Hepatocyte (in vitro differentiated cells): ENCODE measurements at regions not wholly inside any gene's neighbourhood (a gene's known extent, or its start where the extent isn't known, plus 50 kb on each side); places are given as distances from the start of the nearest gene placed in this dataset.

ENCODE experiments used
- DNase-seq: peaks from one replicate; pipeline ENCODE4 v3.0.0-alpha.2; 2016; ENCODE audit warnings: low spot score
- H2AFZ ChIP-seq: fragments of 200-600 bp; sonication (generic); 2 replicates; pipeline ENCODE4 v1.6.0; 2016; ENCODE audit warnings: antibody characterized with exemption, mild to moderate bottlenecking
- H3K27ac ChIP-seq: fragments of 200-600 bp; sonication (generic); 2 replicates; pipeline ENCODE4 v1.5.1; 2016; ENCODE audit warnings: mild to moderate bottlenecking
- H3K27me3 ChIP-seq: fragments of 200-600 bp; sonication (generic); 2 replicates; pipeline ENCODE4 v1.6.1; 2016
- H3K36me3 ChIP-seq: fragments of 200-600 bp; sonication (generic); replicated peaks from 2 replicates; pipeline ENCODE4 v1.5.1; 2016; ENCODE audit warnings: low read depth; ENCODE audit not compliant: insufficient read depth
- H3K4me1 ChIP-seq: fragments of 200-600 bp; sonication (generic); 2 replicates; pipeline ENCODE4 v1.5.1; 2016; ENCODE audit warnings: mild to moderate bottlenecking, moderate library complexity; ENCODE audit not compliant: insufficient read depth
- H3K4me2 ChIP-seq: fragments of 200-600 bp; sonication (generic); 2 replicates; pipeline ENCODE4 v1.6.0; 2016
- H3K4me3 ChIP-seq: fragments of 200-600 bp; sonication (generic); 2 replicates; pipeline ENCODE4 v1.5.1; 2016; ENCODE audit warnings: mild to moderate bottlenecking
- H3K79me2 ChIP-seq: fragments of 200-600 bp; sonication (generic); 2 replicates; pipeline ENCODE4 v1.6.0; 2017; ENCODE audit warnings: mild to moderate bottlenecking
- H3K9me2 ChIP-seq: fragments of 200-600 bp; sonication (generic); replicated peaks from 2 replicates; pipeline ENCODE4 v1.6.0; 2017; ENCODE audit warnings: mild to moderate bottlenecking; ENCODE audit not compliant: insufficient read depth
- H3K9me3 ChIP-seq: fragments of 200-600 bp; sonication (generic); 2 replicates; pipeline ENCODE4 v1.5.1; 2016; ENCODE audit warnings: low read depth, mild to moderate bottlenecking
- H4K20me1 ChIP-seq: fragments of 200-600 bp; sonication (generic); 2 replicates; pipeline ENCODE4 v1.6.0; 2016; ENCODE audit warnings: mild to moderate bottlenecking; ENCODE audit not compliant: insufficient read depth, poor library complexity, severe bottlenecking
- EZH2 ChIP-seq: fragments of 200-600 bp; sonication (generic); IDR thresholded peaks from 2 replicates; pipeline ENCODE4 v1.6.1; 2016; ENCODE audit warnings: antibody characterized with exemption, mild to moderate bottlenecking, borderline replicate concordance
- EZH2phosphoT487 ChIP-seq: fragments of 200-600 bp; sonication (generic); IDR thresholded peaks from one replicate; pipeline ENCODE4 v1.6.1; 2018; ENCODE audit warnings: antibody characterized with exemption, mild to moderate bottlenecking, low read depth, moderate library complexity; ENCODE audit not compliant: unreplicated experiment, severe bottlenecking
- WGBS: methylation state at CpG from one replicate; pipeline ENCODE4 v1.1.6; 2016; ENCODE audit warnings: low lambda C conversion rate; ENCODE audit errors: missing lambda C conversion rate; 5-methylcytosine and 5-hydroxymethylcytosine counted together
- TF ChIP-seq, protein P1 (sequence below): fragments of 200-600 bp; sonication (generic); IDR thresholded peaks from 2 replicates; pipeline ENCODE4 v1.5.1; 2016; ENCODE audit warnings: antibody characterized with exemption, mild to moderate bottlenecking; ENCODE audit not compliant: poor library complexity

GRCh38 chr2:49811502-49811901 lies 657.2 kb upstream of the FSHR start:
- H3K9me2 ChIP-seq = no peaks in the 10 kb centered on the region
- 96% methylated on average over 4 of the region's 4 CpGs for WGBS
- H3K4me3 ChIP-seq = no peak overlapping the region

DNA sequence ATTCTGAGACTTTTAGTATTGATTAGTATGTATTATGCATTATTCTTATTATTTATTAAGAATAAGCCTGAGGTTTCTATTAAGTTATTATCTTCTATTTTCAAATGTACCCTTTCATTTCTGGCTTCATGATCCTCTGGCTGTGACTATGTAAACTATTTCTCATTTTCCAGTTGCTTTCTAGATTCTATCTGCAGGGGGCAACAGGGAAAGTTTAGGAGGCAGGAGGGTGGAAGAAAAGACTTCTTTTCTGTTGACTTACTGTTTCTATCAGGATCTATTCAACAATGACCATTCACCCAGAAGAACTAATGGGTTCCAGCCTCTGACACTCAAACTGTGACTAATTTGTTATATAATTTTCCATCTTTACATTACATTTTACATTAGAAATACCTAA lies 653.4 kb upstream of the FSHR start:
- Histone ChIP-seq H4K20me1 (no peaks in the 10 kb centered on the region), H3K9me2 (no peaks in the 10 kb centered on the region), H3K4me1 (no peaks in the 10 kb centered on the region), H3K9me3 (no peaks in the 10 kb centered on the region), H3K79me2 (no peaks in the 10 kb centered on the region), H2AFZ (no peak overlapping the region), H3K27me3 (no peaks in the 10 kb centered on the region), H3K4me2 (no peak overlapping the region), H3K27ac (no peak overlapping the region), H3K36me3 (no peaks in the 10 kb centered on the region), H3K4me3 (no peak overlapping the region)
- no peak for DNase-seq
- no peak for TF ChIP-seq EZH2phosphoT487
- TF ChIP-seq, protein P1, sequence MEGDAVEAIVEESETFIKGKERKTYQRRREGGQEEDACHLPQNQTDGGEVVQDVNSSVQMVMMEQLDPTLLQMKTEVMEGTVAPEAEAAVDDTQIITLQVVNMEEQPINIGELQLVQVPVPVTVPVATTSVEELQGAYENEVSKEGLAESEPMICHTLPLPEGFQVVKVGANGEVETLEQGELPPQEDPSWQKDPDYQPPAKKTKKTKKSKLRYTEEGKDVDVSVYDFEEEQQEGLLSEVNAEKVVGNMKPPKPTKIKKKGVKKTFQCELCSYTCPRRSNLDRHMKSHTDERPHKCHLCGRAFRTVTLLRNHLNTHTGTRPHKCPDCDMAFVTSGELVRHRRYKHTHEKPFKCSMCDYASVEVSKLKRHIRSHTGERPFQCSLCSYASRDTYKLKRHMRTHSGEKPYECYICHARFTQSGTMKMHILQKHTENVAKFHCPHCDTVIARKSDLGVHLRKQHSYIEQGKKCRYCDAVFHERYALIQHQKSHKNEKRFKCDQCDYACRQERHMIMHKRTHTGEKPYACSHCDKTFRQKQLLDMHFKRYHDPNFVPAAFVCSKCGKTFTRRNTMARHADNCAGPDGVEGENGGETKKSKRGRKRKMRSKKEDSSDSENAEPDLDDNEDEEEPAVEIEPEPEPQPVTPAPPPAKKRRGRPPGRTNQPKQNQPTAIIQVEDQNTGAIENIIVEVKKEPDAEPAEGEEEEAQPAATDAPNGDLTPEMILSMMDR = no peak
- no peak for TF ChIP-seq EZH2

More at GRCh38 chr2:49811502-49811901, 657.2 kb upstream of the FSHR start:
- Histone ChIP-seq H3K27ac (no peak overlapping the region), H3K27me3 (no peaks in the 10 kb centered on the region), H3K4me2 (no peak overlapping the region), H2AFZ (no peak overlapping the region), H3K4me1 (no peaks in the 10 kb centered on the region), H3K9me3 (no peaks in the 10 kb centered on the region), H3K79me2 (no peaks in the 10 kb centered on the region), H4K20me1 (no peaks in the 10 kb centered on the region), H3K36me3 (no peaks in the 10 kb centered on the region)
- TF ChIP-seq, protein P1 = no peak
- TF ChIP-seq EZH2phosphoT487 = no peak
- no peak for TF ChIP-seq EZH2
- DNase-seq = no peak

GRCh38 chr2:49804111-49804510 lies 649.8 kb upstream of the FSHR start:
- H3K4me2 ChIP-seq = no peak overlapping the region
- WGBS = 35% methylated on average over 1 of the region's 1 CpG

More at GRCh38 chr2:49804111-49804510, 649.8 kb upstream of the FSHR start:
- Histone ChIP-seq H3K4me1 (peaks cover 3% of the 10 kb centered on the region), H4K20me1 (no peaks in the 10 kb centered on the region), H3K9me2 (no peaks in the 10 kb centered on the region), H3K27ac (no peak overlapping the region), H3K79me2 (no peaks in the 10 kb centered on the region), H3K27me3 (no peaks in the 10 kb centered on the region), H3K4me3 (no peak overlapping the region), H2AFZ (no peak overlapping the region), H3K9me3 (no peaks in the 10 kb centered on the region), H3K36me3 (no peaks in the 10 kb centered on the region)
- TF ChIP-seq, protein P1 = no peak
- TF ChIP-seq EZH2phosphoT487 (no peak), EZH2 (no peak)
- DNase-seq = no peak
